HK-2 (cell line): ENCODE measurements at regions not wholly inside any gene's neighbourhood (a gene's known extent, or its start where the extent isn't known, plus 50 kb on each side); places are given as distances from the start of the nearest gene placed in this dataset.

Source experiments
- DNase-seq: peaks from one replicate; pipeline ENCODE4 v3.0.0-alpha.2; 2018; ENCODE audit not compliant: unreplicated experiment

- DNase-seq, result peak; percentile 15
Measured at GRCh38 chr10:117425974-117426566, 50.8 kb upstream of the PDZD8 start.

- no peak for DNase-seq
Measured at GRCh38 chr10:117424883-117425649, 49.8 kb upstream of the PDZD8 start.
